HG02798 (cell line): ENCODE measurements at regions not wholly inside any gene's neighbourhood (a gene's known extent, or its start where the extent isn't known, plus 50 kb on each side); places are given as distances from the start of the nearest gene placed in this dataset.
"Not testable (repeated sequence)": the region's sequence is repeated elsewhere in the genome, so short reads cannot be mapped to it uniquely, and the experiment has no call there.

Source experiments
- ATAC-seq: cut with Tn5 transposase; IDR thresholded peaks from one replicate; pipeline ENCODE4 v1.9.1; 2021; ENCODE audit warnings: mild to moderate bottlenecking; ENCODE audit not compliant: unreplicated experiment, poor library complexity

DNA sequence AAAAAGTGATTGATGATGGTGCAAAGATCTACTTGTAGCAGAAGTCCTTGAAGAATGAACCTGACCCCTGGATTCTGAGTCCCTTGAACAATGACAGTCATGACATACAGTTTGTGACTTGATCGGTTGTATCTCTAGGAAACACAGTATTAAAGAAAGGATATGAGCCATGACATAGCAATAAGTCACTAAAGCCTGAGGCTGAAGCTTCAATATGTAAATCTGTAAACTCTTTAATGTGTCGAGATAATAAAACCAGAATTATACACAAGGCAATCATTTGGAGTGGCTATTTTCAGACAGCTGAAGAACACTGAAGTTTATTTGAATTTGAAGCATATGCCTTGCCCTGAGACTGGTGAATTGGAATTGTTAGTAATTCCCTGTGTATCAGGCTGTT, 911.5 kb upstream of the RAG2 start:
- no peak for ATAC-seq

DNA sequence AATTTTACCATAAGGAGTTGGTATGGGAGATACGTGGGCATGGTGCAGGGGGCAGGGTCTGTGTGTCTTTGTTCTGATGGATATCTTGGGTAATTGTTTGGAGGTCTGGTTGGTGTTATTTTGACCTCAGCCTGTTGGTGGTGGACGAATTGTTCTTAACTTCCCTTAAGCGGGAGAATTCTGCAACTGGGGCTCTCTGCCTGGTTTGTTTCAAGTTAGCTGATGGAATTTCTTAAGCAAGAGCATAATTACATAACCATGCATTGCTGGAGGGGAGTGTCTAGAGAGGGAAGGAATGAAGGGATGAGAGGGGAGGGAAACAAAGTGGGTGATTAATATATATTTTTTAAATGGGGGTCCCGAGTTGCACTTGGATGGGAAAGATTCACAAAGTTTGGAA, 908.5 kb upstream of the RAG2 start:
- ATAC-seq = no peak

DNA sequence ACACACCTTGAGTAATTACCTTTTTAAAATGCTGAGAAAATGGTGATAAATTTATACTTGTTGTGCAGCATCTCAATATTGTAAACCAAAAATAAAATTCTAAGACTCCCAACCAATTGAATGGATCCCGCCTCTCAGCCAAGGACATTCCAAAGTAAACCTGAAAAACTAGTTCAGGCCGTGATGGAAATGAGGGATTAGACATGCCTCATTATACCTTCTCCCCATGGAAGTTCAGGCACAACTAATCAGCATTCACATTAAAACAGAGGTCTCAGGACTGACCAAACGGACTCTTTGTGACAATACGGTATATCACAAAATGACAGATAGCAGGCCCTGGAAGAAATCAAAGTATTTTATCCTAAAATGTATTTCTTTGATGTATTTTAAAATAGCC, 907.4 kb upstream of the RAG2 start:
- ATAC-seq = no peak

DNA sequence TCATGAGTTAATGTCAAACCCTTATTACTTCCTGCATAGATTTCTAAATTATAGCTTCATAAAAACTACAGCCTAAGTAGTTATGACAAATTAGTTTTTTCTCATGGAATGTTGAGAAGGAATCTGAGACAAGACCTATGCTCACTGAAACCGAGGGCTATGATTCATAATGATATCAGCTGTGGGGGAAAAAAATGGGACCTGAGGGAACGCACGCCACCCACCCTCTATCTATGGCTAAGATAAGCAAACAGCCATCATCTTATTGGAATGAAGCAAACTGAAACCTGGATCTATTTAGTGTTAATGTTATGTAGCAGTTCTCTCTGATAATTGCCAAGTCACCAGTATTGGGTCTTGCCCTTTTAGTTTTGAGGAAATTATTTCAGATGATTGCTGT, 906.9 kb upstream of the RAG2 start:
- ATAC-seq = no peak

DNA sequence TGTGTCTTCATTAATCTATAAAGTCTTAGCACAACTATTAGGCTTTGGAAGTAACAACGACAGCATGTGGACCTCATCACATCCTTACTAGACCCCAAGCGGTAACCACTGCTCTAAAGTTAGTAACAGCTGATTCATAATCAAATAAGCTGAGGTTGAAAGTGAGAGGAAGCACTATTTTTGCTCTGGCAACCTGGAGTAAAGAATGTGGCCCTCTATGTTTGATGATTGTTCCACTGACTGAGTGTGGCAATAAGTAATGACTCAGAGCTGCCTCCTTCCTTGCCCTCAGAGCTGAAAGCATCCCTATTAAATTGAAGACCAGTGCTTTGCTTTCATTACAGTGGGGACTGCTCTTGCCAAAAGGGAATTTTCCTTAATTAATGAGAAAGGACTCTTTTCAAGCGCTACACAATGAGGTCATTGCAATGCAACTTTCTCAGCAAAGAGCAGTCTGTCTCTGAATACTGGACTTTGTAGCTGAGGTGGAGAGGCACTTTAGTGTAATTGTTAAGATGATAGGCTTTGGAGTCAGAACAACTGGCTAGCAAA, 906.1 kb upstream of the RAG2 start:
- ATAC-seq = peak; percentile 84

DNA sequence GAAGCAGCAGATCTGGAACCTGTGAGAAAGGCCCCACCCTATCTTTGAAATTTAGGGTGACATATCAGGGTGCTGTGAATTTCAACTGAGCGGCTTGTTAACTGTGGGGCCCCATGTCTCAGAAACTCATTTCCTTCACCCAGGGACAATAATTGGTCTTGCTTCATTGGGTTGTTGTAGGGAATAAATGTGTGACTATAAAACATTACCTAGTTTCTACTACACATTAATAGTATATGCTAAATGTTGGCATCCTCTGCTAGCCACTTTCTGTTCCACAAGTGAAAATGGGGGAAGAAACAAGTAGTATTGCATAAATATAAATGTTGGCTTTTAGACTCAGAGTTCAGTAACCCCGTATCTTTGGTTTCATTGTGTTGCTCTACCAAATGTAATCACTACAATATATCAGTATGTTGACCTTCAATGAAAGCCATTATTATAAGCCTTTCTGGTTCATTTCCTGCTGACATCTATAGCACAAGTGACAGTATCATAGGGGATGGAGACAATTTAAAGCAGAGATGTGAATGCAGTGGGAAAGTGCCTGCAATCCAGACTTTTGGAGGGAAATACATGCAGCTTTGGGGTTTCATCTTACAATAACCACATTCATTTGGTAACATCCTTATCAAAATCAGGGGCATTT, 905.5 kb upstream of the RAG2 start:
- peak; percentile 28 for ATAC-seq

DNA sequence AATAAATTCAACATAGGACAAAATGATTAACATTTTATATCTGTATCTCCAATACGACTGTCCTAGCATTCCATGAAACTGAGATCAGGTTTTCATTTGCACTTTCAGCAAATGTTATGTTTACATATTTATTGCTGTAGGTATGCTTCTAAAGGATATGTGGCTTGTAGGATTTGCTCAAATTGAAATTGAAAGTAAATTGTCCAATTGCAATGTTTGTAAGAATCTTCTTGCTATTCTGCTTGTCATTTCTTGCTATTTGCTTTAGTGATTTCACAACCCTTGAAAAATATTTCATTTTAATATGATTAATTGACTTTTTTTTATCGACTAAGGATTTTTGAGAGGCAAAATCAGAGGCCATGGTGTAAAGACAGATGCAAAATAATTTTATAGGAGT, 904.2 kb upstream of the RAG2 start:
- ATAC-seq = peak; percentile 27

DNA sequence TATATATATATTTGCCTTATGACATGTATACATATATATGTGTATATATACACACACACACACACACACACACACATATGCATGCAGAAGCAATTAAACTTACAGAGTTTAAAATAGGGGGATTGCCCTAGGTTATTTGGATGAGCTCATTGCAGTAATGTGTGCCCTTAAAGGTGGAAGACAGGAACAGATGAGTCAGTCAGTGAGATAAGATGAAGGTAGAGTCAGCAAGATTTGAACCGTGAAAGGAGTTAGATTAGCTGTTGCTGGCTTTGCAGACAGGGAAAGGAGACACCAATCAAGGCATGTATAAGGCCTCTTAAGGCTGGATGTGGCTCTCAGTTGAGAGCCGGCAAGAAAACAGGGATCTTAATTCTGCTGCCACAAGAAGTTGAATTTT, 902.4 kb upstream of the RAG2 start:
- ATAC-seq = no peak

DNA sequence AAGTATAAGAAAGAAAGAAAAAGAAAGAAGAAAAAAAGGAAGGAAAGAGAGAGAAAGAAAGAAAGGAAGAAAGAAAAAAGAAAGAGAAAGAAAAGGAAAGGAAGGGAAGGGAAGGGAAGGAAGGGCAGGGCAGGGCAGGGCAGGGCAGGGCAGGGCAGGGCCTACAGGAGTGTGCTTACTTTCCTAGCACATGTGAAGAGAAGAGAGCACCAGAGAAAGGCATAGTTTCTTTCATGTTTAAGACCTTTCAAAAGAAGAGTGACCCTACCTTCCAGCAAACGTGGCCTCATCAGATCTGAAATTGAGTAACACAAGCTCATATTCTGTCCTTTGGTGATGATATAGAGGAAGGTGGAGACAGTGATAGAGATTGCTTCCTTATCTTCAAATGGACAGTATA, 899.3 kb upstream of the RAG2 start:
- ATAC-seq = no peak

DNA sequence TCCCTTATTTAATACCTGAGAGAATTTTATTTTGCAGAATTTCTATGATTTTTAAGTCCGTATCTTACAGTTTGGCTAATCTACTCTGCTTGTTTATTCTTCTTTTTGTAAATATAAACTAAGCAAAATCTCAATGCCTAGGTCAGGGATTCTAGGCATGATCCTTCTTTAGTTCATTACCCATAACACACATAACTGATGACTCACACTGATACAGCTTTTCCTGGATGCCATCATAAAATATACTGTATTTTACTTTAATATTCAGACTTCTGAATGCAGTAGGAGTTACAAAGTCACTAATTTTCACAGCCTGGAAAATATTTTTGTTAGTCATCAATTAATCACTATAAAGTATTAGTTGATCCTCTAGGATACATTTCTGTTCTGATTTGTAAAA, 898.2 kb upstream of the RAG2 start:
- ATAC-seq = no peak

DNA sequence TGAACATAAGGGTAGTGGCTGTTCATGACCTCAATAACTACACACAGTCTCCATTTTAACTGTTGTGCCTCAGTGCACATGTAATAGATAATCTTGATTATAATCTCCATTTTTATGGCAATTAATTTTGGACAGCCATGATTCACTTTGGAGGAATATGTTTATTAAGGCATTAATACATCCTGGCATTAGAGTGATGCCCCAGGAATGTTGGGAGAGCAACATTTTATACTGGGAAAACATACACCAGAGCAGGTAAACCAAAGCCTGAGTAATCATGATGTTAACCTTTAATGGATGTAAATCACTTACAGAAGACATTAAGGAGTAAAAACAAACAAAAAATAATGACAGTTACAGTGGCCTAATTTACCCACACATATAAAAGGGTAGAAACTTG, 886.3 kb upstream of the RAG2 start:
- no peak for ATAC-seq

DNA sequence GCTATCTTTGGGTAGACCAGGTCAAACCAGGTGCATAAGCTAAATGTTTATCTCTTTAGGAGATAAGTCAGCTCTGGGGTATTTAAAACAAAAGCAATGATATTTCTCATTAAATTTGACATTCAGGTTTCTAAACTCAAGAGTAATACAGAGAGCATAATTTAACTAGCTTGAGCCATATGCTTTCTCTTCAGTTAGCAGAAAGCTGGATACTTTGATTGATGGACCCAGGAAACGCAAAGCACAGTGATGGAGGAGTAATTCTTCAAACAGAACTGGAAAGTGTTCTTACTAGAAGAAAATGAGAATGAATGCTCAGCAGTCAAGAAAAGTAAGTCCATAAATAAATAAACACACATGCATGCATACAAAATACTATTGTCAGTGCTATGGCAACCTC, 885.7 kb upstream of the RAG2 start:
- no peak for ATAC-seq

DNA sequence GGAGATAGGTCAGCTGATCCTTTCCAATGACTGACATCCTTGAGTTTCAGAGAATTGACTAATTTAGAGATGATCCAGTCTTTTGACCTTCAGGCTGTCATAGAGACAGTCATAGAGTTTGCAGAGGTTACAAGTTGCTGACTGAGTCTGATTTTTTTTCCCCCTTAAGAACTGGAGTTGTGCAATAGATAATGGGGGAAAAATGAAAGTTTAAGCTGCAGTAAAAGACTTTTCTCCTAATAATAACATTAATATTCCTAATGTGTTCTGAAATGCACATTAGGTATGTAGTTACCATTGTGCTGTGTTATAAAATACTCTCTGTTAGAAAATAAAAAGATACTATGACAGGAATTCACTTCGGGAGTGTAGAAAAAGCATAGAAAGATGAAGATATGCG, 876.9 kb upstream of the RAG2 start:
- no peak for ATAC-seq

DNA sequence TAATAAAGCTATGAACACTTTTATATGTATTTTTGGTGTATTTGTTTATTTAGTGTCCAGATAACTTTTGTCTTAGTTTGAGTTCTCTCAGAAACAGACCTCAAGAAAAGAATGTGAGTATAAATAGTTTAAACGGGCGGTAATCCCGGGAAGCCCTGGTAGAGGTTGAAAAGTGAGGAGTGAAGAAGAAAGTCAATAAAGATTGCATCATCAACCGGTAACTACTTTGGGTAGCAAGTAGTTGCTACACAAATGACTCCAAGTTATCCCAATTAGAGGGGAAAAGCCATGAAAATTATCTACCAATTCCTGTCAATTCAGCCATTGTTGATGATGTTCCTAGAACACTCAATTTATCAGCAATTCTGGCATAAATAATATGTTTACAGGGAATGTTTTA, 870.3 kb upstream of the RAG2 start:
- no peak for ATAC-seq

DNA sequence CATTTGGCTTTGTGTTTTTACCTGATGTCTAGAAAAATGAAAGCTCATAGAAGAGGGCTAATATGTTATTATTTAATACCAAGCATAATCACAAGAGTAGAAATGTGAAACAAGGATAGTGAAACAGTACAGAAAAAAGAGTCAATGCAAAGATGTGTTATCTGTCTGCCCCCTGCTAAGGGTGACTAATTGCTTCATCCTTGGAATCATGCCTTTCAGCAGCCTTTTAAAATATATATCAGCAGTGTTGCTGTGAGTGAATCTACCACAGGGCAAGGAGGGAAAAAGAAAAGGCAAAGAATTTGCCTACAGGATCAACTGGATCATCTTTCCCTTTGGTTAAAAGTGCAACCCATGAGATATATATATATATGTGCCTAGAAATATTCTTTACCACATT, 867.2 kb upstream of the RAG2 start:
- ATAC-seq = no peak

DNA sequence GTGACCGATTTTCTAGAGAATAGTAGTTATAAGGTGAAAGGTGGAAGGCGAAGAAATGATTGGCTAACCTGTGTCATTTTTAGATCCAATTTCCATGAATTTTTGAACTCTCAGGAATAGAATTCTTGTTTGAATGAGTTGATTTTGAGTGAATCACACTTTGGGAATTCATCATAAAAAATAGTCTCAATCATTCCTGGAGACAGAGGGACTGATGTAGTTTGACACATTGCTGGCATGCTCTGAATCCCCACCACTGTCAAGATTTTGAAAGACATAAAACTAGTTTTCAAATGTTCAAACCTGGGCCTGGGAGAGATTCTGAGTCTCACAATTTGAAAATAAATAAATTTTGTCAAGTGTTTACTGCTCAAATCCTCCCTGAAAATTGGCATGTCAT, 861.4 kb upstream of the RAG2 start:
- ATAC-seq = no peak

DNA sequence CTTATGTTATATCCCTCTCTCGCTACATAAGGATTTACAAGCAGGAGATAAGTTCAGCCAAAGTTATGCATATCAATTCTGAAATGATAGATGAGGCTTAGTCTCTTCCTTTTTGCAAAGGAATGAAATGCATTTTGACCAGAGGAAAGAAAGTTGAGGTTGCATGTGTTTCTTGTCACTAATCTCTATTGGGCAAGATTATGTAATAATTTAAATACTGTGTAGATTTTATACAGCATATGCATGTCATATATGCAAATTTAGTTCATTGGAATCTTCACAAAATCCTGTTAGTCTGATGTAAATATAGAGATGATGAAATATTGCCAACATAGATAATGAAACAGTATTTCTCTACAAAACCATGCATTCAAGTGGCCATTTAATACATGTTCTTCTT, 858.7 kb upstream of the RAG2 start:
- ATAC-seq = no peak

DNA sequence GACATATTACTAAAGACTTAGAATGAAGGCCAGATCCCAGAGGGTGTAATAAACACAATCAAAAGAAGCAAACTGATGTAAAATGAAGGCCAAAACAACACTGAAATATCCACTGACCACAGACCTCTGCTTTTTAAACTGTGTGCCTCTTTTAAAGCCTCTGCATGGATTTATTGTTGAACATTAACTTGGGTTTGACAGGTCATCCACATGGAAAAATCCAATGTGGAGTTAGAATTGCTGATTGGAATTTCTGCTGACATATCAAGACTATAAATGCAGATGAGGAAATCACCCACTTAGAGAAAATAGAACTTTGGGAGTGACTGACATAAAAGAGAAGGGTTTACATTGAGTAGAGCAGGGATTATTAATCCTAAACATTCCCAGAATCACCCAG, 853.9 kb upstream of the RAG2 start:
- ATAC-seq = no peak

DNA sequence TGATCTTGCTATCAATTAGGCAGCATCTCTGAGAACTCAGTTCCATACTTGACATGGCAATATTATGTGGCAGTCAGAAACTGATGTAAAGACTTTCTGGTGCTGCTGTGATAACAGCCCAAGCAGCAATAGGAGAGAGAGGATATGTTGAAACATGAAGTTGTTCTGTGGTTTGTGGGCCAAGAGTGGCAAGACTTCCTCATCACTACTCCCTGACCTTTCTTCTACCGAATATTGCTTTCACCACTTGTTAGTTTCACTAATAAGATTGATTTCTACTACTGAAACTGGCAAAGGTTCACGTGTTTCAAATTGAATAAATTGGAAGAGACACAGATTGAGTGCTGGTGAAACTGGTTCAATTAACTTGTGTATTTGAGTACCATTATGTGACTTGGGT, 852.6 kb upstream of the RAG2 start:
- ATAC-seq = no peak

DNA sequence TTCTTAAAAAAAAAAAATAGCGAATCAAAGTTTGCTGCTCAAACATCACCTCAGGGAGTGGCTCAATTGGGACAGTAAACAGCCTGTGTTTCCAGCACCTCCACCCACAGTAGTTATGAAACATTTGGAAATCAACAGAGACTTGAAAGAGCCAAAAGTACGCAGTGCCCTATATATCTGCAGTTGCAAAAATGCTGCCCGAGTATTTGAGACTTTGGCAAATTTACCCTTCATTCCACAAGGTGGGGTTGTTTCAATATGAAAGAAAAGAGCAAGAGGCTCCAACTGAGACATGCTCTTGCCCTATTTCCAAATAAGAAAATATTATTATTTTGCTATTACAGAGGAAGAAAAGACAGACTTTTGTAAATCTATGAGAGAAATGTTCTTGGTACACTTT, 851.1 kb upstream of the RAG2 start:
- ATAC-seq = no peak

DNA sequence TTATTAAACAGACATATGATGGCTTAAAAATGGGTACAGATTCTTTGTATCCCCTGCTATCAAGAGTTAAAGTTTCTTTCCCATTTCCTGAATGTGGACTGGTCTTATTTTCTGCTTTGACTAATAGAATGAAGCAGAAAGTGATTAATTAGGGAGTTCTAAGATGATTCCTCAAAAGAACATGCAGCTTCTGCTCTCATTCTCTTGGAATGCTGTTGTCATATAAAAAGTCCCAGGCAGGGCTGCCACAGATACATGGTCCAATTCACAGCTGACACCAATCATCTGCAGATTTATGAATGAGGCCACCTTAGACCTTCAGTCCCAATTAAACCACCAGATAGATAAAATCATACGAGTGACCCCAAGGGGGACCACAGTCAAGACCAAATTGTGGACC, 844.5 kb upstream of the RAG2 start:
- ATAC-seq = no peak

DNA sequence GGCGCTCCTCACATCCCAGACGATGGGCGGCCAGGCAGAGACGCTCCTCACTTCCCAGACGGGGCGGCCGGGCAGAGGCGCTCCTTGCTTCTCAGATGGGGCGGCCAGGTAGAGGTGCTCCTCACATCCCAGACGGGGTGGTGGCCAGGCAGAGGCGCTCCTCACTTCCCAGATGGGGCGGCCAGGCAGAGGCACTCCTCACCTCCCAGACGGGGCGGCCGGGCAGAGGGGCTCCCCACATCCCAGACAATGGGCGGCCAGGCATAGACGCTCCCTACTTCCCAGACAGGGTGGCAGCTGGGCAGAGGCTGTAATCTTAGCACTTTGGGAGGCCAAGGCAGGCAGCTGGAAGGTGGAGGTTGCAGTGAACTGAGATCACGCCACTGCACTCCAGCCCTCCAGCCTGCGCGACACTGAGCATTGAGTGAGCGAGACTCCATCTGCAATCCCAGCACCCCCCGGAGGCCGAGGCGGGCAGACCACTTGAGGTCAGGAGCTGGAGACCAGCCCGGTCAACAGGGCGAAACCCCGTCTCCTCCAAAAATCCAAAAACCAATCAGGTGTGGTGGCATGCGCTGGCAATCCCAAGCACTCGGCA, 833.7 kb upstream of the RAG2 start:
- ATAC-seq = not testable (repeated sequence)
